Calu3 (cell line): ENCODE measurements at regions not wholly inside any gene's neighbourhood (a gene's known extent, or its start where the extent isn't known, plus 50 kb on each side); places are given as distances from the start of the nearest gene placed in this dataset.

Source experiments
- BruUV-seq: library from RNA; stranded (reverse); fragments of 400-500 nt; replicated peaks from 2 replicates; lab custom pipeline; 2021; lab: Mats Ljungman, UMichigan
- CTCF ChIA-PET: fragments of 300-600 bp; sonication (Branson Sonifier 250); formaldehyde crosslinking; loops from one replicate; lab custom pipeline; 2022; ENCODE audit warnings: antibody characterized with exemption; lab: Charles Lee
- DNase-seq: peaks from one replicate; pipeline ENCODE4 v3.0.0; 2022
- H3K27ac Mint-ChIP-seq: one replicate; pipeline ENCODE4 v1.8.0; 2022; ENCODE audit warnings: mixed read lengths; ENCODE audit not compliant: unreplicated experiment
- H3K27me3 Mint-ChIP-seq: one replicate; pipeline ENCODE4 v1.8.0; 2022; ENCODE audit warnings: mixed read lengths; ENCODE audit not compliant: unreplicated experiment
- H3K36me3 Mint-ChIP-seq: one replicate; pipeline ENCODE4 v1.8.0; 2022; ENCODE audit warnings: mild to moderate bottlenecking, moderate library complexity, mixed read lengths; ENCODE audit not compliant: insufficient read depth, unreplicated experiment
- H3K4me1 Mint-ChIP-seq: one replicate; pipeline ENCODE4 v1.8.0; 2022; ENCODE audit warnings: mild to moderate bottlenecking, low read depth, mixed read lengths; ENCODE audit not compliant: unreplicated experiment
- H3K4me3 Mint-ChIP-seq: one replicate; pipeline ENCODE4 v1.8.0; 2022; ENCODE audit warnings: mild to moderate bottlenecking, low read depth, moderate library complexity, mixed read lengths; ENCODE audit not compliant: unreplicated experiment
- H3K9me3 Mint-ChIP-seq: one replicate; pipeline ENCODE4 v1.8.0; 2022; ENCODE audit warnings: low read depth, mixed read lengths; ENCODE audit not compliant: unreplicated experiment
- intact Hi-C: fragments of 100-400 bp; cut with micrococcal nuclease; formaldehyde crosslinking; loops from one replicate; pipeline ENCODE4 v1.10.0; 2022; ENCODE audit not compliant: unreplicated experiment
- TF ChIP-seq, protein P1 (sequence below): fragments of 200-600 bp; IDR thresholded peaks from one replicate; pipeline ENCODE4 v1.8.0; 2022; ENCODE audit warnings: antibody characterized with exemption; ENCODE audit not compliant: unreplicated experiment

DNA sequence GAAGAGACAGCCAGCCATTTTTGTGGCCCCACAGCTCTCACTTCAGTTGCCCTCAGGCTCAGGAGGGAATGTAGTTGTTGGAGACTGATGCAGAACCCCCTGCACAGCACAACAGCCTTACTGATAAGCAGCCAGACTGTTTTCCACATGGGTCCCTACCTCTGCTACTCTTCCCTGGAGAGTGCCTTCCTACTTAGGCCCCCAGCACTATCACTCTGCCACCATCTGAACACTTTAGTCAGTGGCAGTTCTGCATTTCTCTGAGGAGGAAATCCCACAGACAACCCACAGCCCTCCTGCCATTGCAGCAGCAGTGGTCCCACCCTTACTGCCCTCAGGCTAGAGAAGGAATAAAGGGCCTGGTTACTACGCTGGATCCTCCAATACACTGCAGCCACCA is 61.8 kb upstream of the PTPRD start:
- H3K9me3 Mint-ChIP-seq = peaks cover 14% of the 10 kb centered on the region

DNA sequence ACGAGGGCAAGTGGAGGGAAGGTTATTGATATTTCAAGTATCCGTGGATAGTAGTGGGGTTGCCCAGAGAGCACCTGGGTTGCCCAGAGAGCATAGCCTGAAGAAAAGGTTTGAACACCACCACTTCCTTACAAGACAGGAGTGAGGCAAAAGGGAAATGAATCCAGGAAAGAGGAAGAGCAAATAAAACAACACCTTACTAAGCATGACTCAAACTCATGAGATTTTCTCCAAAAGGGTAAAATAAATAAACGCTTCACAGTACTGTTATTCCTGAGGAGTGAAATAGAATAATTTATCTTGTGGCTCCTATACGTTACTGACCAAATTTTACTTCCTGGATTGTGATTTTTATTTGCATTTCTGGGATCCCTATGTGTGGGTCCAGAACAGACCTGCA is 65.2 kb upstream of the PTPRD start:
- TF ChIP-seq, protein P1, sequence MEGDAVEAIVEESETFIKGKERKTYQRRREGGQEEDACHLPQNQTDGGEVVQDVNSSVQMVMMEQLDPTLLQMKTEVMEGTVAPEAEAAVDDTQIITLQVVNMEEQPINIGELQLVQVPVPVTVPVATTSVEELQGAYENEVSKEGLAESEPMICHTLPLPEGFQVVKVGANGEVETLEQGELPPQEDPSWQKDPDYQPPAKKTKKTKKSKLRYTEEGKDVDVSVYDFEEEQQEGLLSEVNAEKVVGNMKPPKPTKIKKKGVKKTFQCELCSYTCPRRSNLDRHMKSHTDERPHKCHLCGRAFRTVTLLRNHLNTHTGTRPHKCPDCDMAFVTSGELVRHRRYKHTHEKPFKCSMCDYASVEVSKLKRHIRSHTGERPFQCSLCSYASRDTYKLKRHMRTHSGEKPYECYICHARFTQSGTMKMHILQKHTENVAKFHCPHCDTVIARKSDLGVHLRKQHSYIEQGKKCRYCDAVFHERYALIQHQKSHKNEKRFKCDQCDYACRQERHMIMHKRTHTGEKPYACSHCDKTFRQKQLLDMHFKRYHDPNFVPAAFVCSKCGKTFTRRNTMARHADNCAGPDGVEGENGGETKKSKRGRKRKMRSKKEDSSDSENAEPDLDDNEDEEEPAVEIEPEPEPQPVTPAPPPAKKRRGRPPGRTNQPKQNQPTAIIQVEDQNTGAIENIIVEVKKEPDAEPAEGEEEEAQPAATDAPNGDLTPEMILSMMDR = no peak
- H3K4me3 Mint-ChIP-seq = no peak overlapping the region
- no peaks in the 10 kb centered on the region for H3K27me3 Mint-ChIP-seq
- no TSS peak for BruUV-seq
- peaks cover 14% of the 10 kb centered on the region for H3K9me3 Mint-ChIP-seq
- no peak for DNase-seq
- H3K27ac Mint-ChIP-seq = no peak overlapping the region
- H3K4me1 Mint-ChIP-seq = no peaks in the 10 kb centered on the region
- intact Hi-C loops = no loop called here
- CTCF ChIA-PET = no interaction called here
- H3K36me3 Mint-ChIP-seq = no peaks in the 10 kb centered on the region

More for the DNA sequence above, 61.8 kb upstream of the PTPRD start:
- TF ChIP-seq, protein P1 = no peak
- no peaks in the 10 kb centered on the region for H3K4me1 Mint-ChIP-seq
- intact Hi-C loops = no loop called here
- BruUV-seq = no TSS peak
- H3K27me3 Mint-ChIP-seq = no peaks in the 10 kb centered on the region
- no peaks in the 10 kb centered on the region for H3K36me3 Mint-ChIP-seq
- no peak overlapping the region for H3K27ac Mint-ChIP-seq
- H3K4me3 Mint-ChIP-seq = no peak overlapping the region
- CTCF ChIA-PET = no interaction called here
- no peak for DNase-seq

DNA sequence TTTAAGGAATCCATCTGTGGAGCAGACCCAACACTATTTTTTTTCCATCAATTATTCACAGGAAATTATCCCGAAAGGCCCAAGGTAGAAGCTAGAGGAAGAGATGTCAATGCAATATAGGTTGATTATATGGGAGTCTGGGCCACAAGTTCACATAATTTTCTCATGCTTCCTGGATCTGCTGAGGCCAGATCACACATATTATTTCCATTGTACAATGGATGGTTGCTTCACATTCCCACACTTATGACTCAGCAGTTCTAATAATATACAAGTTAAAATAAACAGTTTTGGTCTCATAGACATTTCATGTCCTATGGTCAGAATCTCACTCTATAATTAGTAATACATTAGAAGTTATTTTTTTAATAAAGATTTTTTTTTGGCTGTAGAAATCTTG is 66.0 kb upstream of the PTPRD start:
- no peak for DNase-seq
- H3K4me3 Mint-ChIP-seq = no peak overlapping the region
- intact Hi-C loops = no loop called here
- H3K4me1 Mint-ChIP-seq = no peaks in the 10 kb centered on the region
- TF ChIP-seq, protein P1 = no peak
- H3K27me3 Mint-ChIP-seq = no peaks in the 10 kb centered on the region
- no peaks in the 10 kb centered on the region for H3K36me3 Mint-ChIP-seq
- H3K9me3 Mint-ChIP-seq = peaks cover 14% of the 10 kb centered on the region
- H3K27ac Mint-ChIP-seq = no peak overlapping the region
- BruUV-seq = no TSS peak
- CTCF ChIA-PET = no interaction called here

DNA sequence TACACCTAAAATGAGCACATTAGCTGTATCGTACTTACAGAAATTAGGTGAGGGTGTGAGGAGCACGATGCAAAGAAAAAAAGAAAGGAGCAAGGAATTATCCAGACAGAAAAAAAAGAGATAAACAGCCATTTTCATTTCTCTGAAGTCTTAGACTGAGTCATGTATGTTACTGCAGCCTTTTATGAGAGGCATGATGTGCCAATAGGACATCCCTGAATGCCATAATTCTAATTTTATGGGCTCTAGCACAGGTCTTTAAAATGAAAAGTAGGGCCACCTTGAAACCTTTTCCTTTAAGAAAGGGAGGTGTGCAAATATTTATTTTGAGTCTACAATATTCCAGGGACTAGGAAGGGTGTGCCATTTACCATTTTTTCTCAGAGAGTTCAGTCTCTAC is 74.1 kb upstream of the PTPRD start:
- CTCF ChIA-PET = no interaction called here

More for the DNA sequence above, 74.1 kb upstream of the PTPRD start:
- DNase-seq = no peak
- H3K36me3 Mint-ChIP-seq = no peaks in the 10 kb centered on the region
- peaks cover 15% of the 10 kb centered on the region for H3K9me3 Mint-ChIP-seq
- H3K4me3 Mint-ChIP-seq = no peak overlapping the region
- no peaks in the 10 kb centered on the region for H3K4me1 Mint-ChIP-seq
- TF ChIP-seq, protein P1 = no peak
- intact Hi-C loops = no loop called here
- no peak overlapping the region for H3K27ac Mint-ChIP-seq
- H3K27me3 Mint-ChIP-seq = no peaks in the 10 kb centered on the region
- no TSS peak for BruUV-seq
